Fibroblast of pulmonary artery (primary cell): ENCODE measurements at regions not wholly inside any gene's neighbourhood (a gene's known extent, or its start where the extent isn't known, plus 50 kb on each side); places are given as distances from the start of the nearest gene placed in this dataset.

ENCODE experiments used
- DNase-seq: peaks from one replicate; pipeline ENCODE4 v3.0.0-alpha.2; 2010; ENCODE audit warnings: low read depth
- H3K4me3 ChIP-seq: replicated peaks from 2 replicates; pipeline ENCODE4 v1.5.1; 2011; ENCODE audit warnings: low read depth, mild to moderate bottlenecking, control low read depth, low read length, moderate library complexity
- TF ChIP-seq, protein P1 (sequence below): IDR thresholded peaks from 2 replicates; pipeline ENCODE4 v1.5.1; 2011; ENCODE audit warnings: mild to moderate bottlenecking, control low read depth, low read length, inconsistent platforms; ENCODE audit errors: missing control alignments

DNA sequence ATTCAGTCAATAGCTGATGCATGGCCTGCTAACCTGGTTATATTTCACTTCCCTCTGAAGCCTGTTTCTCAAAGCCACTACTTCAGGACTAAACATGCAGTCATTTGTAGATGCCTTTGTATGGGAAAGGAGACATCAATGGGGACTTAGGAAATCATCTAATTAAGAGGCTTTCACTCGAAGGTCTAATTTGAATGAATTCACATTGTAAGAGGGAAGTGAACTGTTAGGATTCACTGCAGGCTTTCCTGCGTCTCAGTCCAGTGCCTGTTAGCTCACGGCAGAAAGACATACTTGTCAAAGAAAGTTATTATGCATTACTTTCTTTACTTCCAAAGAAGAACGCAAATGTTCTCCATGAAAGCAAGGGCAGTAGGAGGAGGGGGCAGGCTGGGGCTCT, 50.6 kb upstream of the CDK20 start:
- H3K4me3 ChIP-seq: no peak overlapping the region
- DNase-seq: no peak
- TF ChIP-seq, protein P1, sequence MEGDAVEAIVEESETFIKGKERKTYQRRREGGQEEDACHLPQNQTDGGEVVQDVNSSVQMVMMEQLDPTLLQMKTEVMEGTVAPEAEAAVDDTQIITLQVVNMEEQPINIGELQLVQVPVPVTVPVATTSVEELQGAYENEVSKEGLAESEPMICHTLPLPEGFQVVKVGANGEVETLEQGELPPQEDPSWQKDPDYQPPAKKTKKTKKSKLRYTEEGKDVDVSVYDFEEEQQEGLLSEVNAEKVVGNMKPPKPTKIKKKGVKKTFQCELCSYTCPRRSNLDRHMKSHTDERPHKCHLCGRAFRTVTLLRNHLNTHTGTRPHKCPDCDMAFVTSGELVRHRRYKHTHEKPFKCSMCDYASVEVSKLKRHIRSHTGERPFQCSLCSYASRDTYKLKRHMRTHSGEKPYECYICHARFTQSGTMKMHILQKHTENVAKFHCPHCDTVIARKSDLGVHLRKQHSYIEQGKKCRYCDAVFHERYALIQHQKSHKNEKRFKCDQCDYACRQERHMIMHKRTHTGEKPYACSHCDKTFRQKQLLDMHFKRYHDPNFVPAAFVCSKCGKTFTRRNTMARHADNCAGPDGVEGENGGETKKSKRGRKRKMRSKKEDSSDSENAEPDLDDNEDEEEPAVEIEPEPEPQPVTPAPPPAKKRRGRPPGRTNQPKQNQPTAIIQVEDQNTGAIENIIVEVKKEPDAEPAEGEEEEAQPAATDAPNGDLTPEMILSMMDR: no peak
